ENCODE measurements at regions not wholly inside any gene's neighbourhood (a gene's known extent, or its start where the extent isn't known, plus 50 kb on each side); places are given as distances from the start of the nearest gene placed in this dataset.

GRCh38 chr3:116834816-116835215 is 125.2 kb downstream of the TUSC7 start:
- DNase-seq (no peak), ATAC-seq (no peak)
- no peaks in the 10 kb centered on the region for H3K27me3 ChIP-seq
- H3K9me3 ChIP-seq: no peaks in the 10 kb centered on the region
- intact Hi-C loops (cut with DNase I): no loop called here
- no peak overlapping the region for H3K27ac ChIP-seq
- no peak overlapping the region for H3K4me3 ChIP-seq
- TF ChIP-seq CTCF (IDR thresholded peaks at IDR 0.05): no peak
- H3K4me1 ChIP-seq: no peaks in the 10 kb centered on the region
- H3K36me3 ChIP-seq: no peaks in the 10 kb centered on the region

GRCh38 chr3:116835658-116836057 is 126.1 kb downstream of the TUSC7 start:
- DNase-seq: no peak
- TF ChIP-seq CTCF (IDR thresholded peaks at IDR 0.05): no peak
- Histone ChIP-seq H3K9me3 (no peaks in the 10 kb centered on the region), H3K36me3 (no peaks in the 10 kb centered on the region), H3K4me3 (no peak overlapping the region), H3K4me1 (no peaks in the 10 kb centered on the region), H3K27ac (no peak overlapping the region), H3K27me3 (no peaks in the 10 kb centered on the region)
- intact Hi-C loops (cut with DNase I): no loop called here
- ATAC-seq: no peak

- DNase-seq (no peak), ATAC-seq (no peak)
- H3K27ac ChIP-seq: no peak overlapping the region
- H3K27me3 ChIP-seq: no peaks in the 10 kb centered on the region
- intact Hi-C loops (cut with DNase I): no loop called here
- no peaks in the 10 kb centered on the region for H3K9me3 ChIP-seq
- no peak for TF ChIP-seq CTCF (IDR thresholded peaks at IDR 0.05)
- no peak overlapping the region for H3K4me3 ChIP-seq
- no peaks in the 10 kb centered on the region for H3K4me1 ChIP-seq
- no peaks in the 10 kb centered on the region for H3K36me3 ChIP-seq
These were observed 126.7 kb downstream of the TUSC7 start for GRCh38 chr3:116836286-116836685.

- H3K4me1 ChIP-seq: no peaks in the 10 kb centered on the region
- no peak for TF ChIP-seq CTCF (IDR thresholded peaks at IDR 0.05)
- ATAC-seq (no peak), DNase-seq (no peak)
- H3K4me3 ChIP-seq: no peak overlapping the region
- H3K27ac ChIP-seq: no peak overlapping the region
- intact Hi-C loops (cut with DNase I): no loop called here
- H3K9me3 ChIP-seq: no peaks in the 10 kb centered on the region
- H3K36me3 ChIP-seq: no peaks in the 10 kb centered on the region
- no peaks in the 10 kb centered on the region for H3K27me3 ChIP-seq
These were observed 127.9 kb downstream of the TUSC7 start for GRCh38 chr3:116837483-116837882.

GRCh38 chr3:116841003-116841735 is 131.6 kb downstream of the TUSC7 start:
- Histone ChIP-seq H3K36me3 (no peaks in the 10 kb centered on the region), H3K27ac (no peak overlapping the region), H3K4me3 (no peak overlapping the region), H3K27me3 (no peaks in the 10 kb centered on the region), H3K4me1 (no peaks in the 10 kb centered on the region), H3K9me3 (no peaks in the 10 kb centered on the region)
- no peak for ATAC-seq
- peak in 2 of 4 donors; percentile 56 to 61 for DNase-seq
- intact Hi-C loops (cut with DNase I): no loop called here
- no peak for TF ChIP-seq CTCF (IDR thresholded peaks at IDR 0.05)
